HG03558 (cell line): ENCODE measurements at regions not wholly inside any gene's neighbourhood (a gene's known extent, or its start where the extent isn't known, plus 50 kb on each side); places are given as distances from the start of the nearest gene placed in this dataset.

Experiments used
- ATAC-seq: cut with Tn5 transposase; IDR thresholded peaks from one replicate; pipeline ENCODE4 v1.9.1; 2021; ENCODE audit warnings: moderate number of reproducible peaks; ENCODE audit not compliant: unreplicated experiment; ENCODE audit errors: extremely low read depth

GRCh38 chr2:18708203-18708715 is 118.9 kb upstream of the NT5C1B start:
- ATAC-seq = no peak

- no peak for ATAC-seq
Observed at GRCh38 chr2:18706001-18706400, 116.6 kb upstream of the NT5C1B start.

GRCh38 chr2:18704276-18704675 is 114.9 kb upstream of the NT5C1B start:
- no peak for ATAC-seq

- ATAC-seq = no peak
Observed at GRCh38 chr2:18703555-18703954, 114.2 kb upstream of the NT5C1B start.

- no peak for ATAC-seq
Observed at GRCh38 chr2:18701981-18702380, 112.6 kb upstream of the NT5C1B start.

GRCh38 chr2:18701546-18701945 is 112.2 kb upstream of the NT5C1B start:
- no peak for ATAC-seq

- ATAC-seq = no peak
Observed at GRCh38 chr2:18690342-18690741, 101.0 kb upstream of the NT5C1B start.

- no peak for ATAC-seq
Observed at GRCh38 chr2:18684206-18685038, 95.1 kb upstream of the NT5C1B start.

GRCh38 chr2:18682681-18683080 is 93.3 kb upstream of the NT5C1B start:
- no peak for ATAC-seq

GRCh38 chr2:18677280-18677679 is 87.9 kb upstream of the NT5C1B start:
- no peak for ATAC-seq

GRCh38 chr2:18674309-18674708 is 84.9 kb upstream of the NT5C1B start:
- no peak for ATAC-seq

- ATAC-seq = no peak
Observed at GRCh38 chr2:18671363-18671762, 82.0 kb upstream of the NT5C1B start.

- no peak for ATAC-seq
Observed at GRCh38 chr2:18668221-18668620, 78.9 kb upstream of the NT5C1B start.

GRCh38 chr2:18664421-18664820 is 75.1 kb upstream of the NT5C1B start:
- no peak for ATAC-seq

GRCh38 chr2:18663861-18664260 is 74.5 kb upstream of the NT5C1B start:
- ATAC-seq = no peak

GRCh38 chr2:18662689-18663088 is 73.3 kb upstream of the NT5C1B start:
- ATAC-seq = no peak

GRCh38 chr2:18659915-18660314 is 70.5 kb upstream of the NT5C1B start:
- no peak for ATAC-seq

GRCh38 chr2:18656048-18656447 is 66.7 kb upstream of the NT5C1B start:
- no peak for ATAC-seq

GRCh38 chr2:18651842-18652774 is 62.7 kb upstream of the NT5C1B start:
- no peak for ATAC-seq

GRCh38 chr2:18650221-18650620 is 60.9 kb upstream of the NT5C1B start:
- ATAC-seq = no peak

- no peak for ATAC-seq
Observed at GRCh38 chr2:18649502-18650135, 60.2 kb upstream of the NT5C1B start.
